GF-D8 (cell line): ENCODE measurements at regions not wholly inside any gene's neighbourhood (a gene's known extent, or its start where the extent isn't known, plus 50 kb on each side); places are given as distances from the start of the nearest gene placed in this dataset.
"Not testable (repeated sequence)": the region's sequence is repeated elsewhere in the genome, so short reads cannot be mapped to it uniquely, and the experiment has no call there.

ENCODE experiments used
- DNase-seq: peaks from one replicate; lab custom pipeline; 2025; lab: John Stamatoyannopoulos, UW

- no peak for DNase-seq
Observed at GRCh38 chr7:23938215-23938614, 228.2 kb downstream of the STK31 start.

- DNase-seq = no peak
Observed at GRCh38 chr7:23938937-23939552, 229.0 kb downstream of the STK31 start.

GRCh38 chr7:23939747-23940146, 229.7 kb downstream of the STK31 start:
- not testable (repeated sequence) for DNase-seq

DNA sequence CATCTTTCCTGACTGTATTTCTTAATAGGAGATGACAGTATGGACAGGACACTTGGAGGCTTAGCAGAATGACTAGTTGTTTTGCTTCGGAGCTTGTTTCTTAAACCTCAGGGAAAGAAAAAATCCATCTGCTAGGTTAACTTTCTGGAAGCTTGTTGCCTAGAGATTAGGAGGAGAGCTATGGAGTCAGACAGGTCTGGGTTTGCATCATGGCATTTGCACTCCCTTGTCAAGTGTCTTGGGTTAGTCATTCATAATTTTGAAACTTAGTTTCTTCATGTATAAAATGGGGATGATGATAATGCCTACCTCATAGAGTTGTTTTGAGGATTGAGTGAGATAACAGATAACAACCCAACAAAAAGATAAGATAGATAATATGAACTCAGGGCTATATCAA, 231.5 kb downstream of the STK31 start:
- no peak for DNase-seq

DNA sequence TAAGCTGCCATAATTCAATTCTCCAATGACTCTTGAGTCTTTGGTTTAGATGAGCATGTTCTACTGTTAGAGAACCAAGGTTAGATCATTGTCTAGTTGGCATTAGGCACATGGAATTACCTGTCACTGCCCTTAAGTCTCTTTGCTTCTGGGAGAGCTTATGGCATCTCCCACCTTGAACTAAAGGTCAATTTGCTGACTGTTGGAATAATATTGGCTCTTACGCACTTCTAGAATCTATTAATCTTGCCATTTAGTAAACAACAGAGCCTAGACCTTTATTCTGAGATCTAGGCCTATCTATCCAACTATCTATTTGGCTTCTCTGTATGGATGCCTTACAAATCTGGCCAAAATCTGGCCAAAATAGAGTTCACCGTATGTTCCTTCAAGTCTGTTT, 232.0 kb downstream of the STK31 start:
- DNase-seq = no peak

DNA sequence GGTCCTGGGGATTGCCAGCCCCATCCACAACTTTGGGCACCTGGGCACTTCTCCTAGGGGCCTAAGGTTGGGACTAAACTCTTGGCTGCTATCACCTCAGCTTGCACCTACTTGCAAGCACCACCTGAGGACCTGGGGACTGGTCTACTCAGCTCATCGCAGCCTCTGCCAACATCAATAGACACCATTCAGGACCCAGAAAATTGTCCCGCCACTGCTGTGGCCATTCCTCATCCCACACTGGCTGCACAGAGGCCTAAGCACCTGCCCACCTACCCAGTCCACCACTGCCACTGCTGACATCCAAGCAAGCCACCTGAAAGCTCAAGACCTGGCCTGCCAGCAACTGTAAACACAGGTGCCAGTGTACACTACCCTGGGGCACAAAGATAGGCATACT, 234.1 kb downstream of the STK31 start:
- no peak for DNase-seq

- DNase-seq = no peak
Observed at GRCh38 chr7:23945472-23945871, 235.5 kb downstream of the STK31 start.

DNA sequence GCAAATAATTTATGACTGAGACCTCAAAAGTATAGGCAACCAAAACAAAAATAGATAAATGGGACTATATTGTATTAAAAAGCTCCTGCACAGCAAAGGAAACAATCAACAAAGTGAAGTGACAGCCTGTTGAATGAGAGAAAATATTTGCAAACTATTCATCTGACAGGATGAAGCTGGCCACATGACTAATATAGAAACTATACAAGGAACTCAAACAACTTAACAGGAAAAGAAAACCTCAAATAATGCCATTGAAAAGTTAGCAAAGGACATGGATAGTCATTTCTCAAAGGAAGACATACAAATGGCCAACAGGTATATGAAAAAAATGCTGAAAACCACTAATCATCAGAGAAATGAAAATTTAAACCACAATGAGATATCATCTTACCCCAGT, 245.1 kb downstream of the STK31 start:
- DNase-seq = no peak

GRCh38 chr7:23955600-23956149, 245.7 kb downstream of the STK31 start:
- DNase-seq = no peak

- DNase-seq = no peak
Observed at GRCh38 chr7:23956772-23957576, 247.0 kb downstream of the STK31 start.

DNA sequence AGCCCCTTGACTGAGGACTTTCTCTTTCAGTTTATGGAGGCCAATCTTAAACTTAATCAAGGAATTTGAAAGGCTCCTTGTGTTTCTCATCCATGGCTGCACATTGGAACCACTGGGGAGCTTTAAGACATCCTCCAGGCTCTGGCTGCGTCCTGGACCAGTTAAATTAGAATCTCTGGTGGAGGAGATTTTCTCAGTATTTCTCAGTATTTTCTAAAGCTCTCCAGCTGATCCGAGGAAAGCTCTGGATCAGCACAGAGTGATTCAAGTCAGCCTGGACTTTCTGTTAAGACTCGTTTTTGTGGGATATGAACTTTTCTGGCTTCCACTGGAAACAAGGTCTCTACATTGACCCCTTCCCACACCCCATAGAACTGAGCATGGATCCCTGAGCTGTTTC, 249.8 kb downstream of the STK31 start:
- DNase-seq = no peak

- DNase-seq = no peak
Observed at GRCh38 chr7:23960361-23960760, 250.3 kb downstream of the STK31 start.

GRCh38 chr7:23963461-23964165, 253.6 kb downstream of the STK31 start:
- DNase-seq = no peak

- DNase-seq = no peak
Observed at GRCh38 chr7:23964715-23965114, 254.7 kb downstream of the STK31 start.

DNA sequence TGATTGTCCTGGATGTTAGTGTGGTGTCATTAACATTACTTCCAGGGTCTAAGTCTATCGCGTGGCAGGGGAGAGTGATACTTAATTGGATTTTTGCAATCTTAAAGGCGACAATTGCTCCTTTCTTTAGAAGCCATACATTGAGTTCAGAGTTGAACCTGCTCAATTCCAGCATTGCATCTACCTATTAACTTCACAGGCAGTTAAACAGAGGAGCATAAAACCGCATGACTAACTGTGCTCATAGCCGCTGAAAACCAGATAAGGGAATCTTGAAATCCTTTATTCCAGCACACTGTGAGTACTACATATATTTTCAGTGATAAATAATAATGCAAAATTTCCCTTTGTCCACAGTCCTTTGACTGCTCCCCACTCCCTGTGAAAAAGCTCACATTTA, 255.3 kb downstream of the STK31 start:
- no peak for DNase-seq

DNA sequence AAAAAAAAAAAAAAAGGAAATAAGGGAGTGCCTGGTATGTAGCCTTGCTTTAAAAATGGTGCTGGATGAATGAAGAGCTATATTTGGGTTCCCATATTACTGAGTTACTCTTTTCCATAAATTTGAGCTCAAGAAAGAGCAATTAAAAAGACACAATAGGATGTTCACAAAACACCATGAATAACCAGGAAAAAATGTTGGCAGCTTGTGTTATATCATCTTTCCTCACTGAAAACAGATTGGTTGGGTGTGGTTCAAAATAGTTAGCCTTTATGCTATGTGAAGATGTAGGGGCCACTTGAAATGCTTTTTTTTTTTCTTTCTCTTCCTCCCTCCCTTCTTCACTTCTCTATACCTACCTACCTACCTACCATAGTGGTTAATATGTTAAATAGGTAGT, 256.9 kb downstream of the STK31 start:
- no peak for DNase-seq

DNA sequence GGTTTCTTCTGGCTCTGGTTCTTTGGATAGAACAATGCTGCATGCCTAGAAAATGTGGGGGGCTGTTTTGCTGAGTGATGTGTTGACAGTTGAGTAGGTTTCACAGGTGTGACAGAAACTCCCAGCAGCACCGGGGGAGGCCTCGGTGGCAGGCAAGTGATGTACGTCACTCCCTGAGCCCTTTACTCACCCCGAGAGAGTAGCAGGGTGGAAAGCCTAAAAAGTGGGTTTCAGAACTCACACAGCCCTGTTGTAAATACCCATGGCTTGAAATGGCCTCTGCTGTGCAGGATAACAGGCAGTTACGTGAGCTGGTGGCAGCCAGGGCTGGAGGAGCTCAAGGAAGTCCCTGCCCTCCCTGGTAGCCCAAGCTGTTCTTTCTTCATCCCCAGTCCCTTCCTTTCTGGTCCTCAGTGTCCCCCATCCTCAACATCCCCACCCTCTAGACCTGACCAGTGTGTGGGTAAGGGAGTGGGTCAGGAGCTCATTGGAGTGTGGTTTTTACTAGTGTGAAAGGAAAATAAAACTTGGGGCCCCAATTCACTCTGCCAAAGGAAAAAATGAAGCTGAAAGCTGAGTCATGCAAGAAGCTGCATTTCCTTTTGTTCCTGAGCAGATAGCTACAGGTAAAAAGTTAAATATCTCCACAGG, 258.1 kb downstream of the STK31 start:
- DNase-seq = no peak

- no peak for DNase-seq
Observed at GRCh38 chr7:23968791-23969190, 258.8 kb downstream of the STK31 start.

DNA sequence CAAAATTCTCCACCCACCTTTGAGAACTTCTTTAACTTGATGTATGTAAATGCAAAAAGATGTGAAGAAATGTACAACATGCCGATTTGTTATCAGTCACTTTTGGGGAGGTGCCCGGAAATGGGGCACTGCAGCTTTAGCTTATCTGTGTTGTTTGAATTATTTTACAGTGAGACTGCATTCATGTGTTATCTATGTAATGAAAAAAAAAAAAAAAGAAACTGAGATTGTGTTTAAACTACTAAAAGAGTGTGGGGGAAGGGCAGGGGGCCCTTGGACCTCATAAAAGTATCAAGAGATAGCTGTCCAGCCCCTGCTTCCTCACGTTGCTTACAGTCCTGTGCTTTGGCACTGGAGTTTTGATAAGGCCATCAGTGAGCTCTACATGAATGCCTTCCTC, 259.4 kb downstream of the STK31 start:
- DNase-seq = no peak

DNA sequence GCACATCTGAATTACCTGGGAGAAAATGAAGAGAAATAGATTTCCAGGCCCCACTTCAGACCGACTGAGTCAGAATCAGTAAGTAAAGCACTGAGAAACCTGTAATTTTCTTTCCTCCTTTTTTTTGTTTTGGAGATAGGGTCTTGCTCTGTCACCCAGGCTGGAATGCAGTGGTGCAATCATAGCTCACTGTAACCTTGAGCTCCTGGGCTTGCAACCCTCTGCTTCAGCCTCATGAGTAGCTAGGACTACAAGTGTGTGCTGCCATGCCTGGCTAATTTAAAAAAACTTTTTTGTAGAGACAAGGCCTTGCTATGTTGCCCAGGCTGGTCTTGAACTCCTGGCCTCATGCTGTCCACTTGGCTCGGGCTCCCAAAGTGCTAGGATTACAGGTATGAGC, 260.2 kb downstream of the STK31 start:
- no peak for DNase-seq

DNA sequence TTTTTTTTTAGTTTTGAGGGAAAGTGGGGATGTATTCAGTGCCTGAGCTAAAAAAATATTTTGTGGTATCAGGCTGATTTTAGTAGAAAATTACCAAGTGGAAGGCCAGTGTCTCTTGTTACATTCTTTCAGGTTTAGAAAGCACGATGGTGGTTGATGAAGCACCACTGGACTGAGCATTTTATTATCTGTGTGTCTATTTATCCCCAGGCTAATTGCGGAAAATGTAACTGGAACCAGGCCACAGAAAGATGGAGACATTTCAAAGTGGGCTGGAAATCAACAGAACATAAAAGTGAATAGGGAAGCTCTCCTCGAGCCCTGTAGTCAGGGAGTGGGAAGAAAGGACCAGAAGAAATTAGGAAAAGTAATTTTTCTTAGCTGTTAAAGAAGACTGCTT, 261.0 kb downstream of the STK31 start:
- no peak for DNase-seq

GRCh38 chr7:23972057-23972456, 262.0 kb downstream of the STK31 start:
- DNase-seq = no peak
